H1 (cell line): ENCODE measurements at regions not wholly inside any gene's neighbourhood (a gene's known extent, or its start where the extent isn't known, plus 50 kb on each side); places are given as distances from the start of the nearest gene placed in this dataset.
"Not testable (repeated sequence)": the region's sequence is repeated elsewhere in the genome, so short reads cannot be mapped to it uniquely, and the experiment has no call there.

Source experiments
- CTCF ChIA-PET: fragments of 300-600 bp; sonication (Branson Sonifier 250); formaldehyde crosslinking; loops from one replicate; lab custom pipeline; 2021; ENCODE audit not compliant: partially characterized antibody; lab: Charles Lee
- POLR2A ChIA-PET: fragments of 300-600 bp; sonication (Branson Sonifier 250); formaldehyde crosslinking; loops from one replicate; lab custom pipeline; 2021; ENCODE audit warnings: inconsistent platforms; ENCODE audit not compliant: partially characterized antibody; lab: Charles Lee
- DNase-seq, 2 experiments: peaks; one replicate each; pipeline versions ENCODE4 v3.0.0 to v3.0.0-alpha.2; 2010 to 2022; ENCODE audit warnings: low spot score in 2 of 2, low read depth in 1 of 2, mixed read lengths in 1 of 2
- FAIRE-seq: peaks from 2 replicates; lab custom pipeline; 2011; peaks lifted over from hg19 to GRCh38; lab: Jason Lieb, UNC
- H2AFZ ChIP-seq: 2 replicates; pipeline ENCODE4 v1.8.1; 2012; ENCODE audit warnings: low read length, inconsistent platforms
- H2AK5ac ChIP-seq: 2 replicates; pipeline ENCODE4 v1.6.1; 2013; ENCODE audit warnings: low read depth, low read length
- H2BK120ac ChIP-seq: replicated peaks from 2 replicates; pipeline ENCODE3; 2013; ENCODE audit warnings: low read depth, low read length, inconsistent platforms
- H2BK12ac ChIP-seq: 2 replicates; pipeline ENCODE4 v1.6.1; 2013; ENCODE audit warnings: low read depth, low read length
- H2BK15ac ChIP-seq: 2 replicates; pipeline ENCODE4 v1.6.1; 2013; ENCODE audit warnings: low read length
- H2BK20ac ChIP-seq: 2 replicates; pipeline ENCODE4 v1.6.1; 2013; ENCODE audit warnings: low read length
- H2BK5ac ChIP-seq: 2 replicates; pipeline ENCODE4 v1.6.1; 2013; ENCODE audit warnings: low read depth, low read length
- H3K14ac ChIP-seq: 2 replicates; pipeline ENCODE4 v1.6.1; 2013; ENCODE audit warnings: inconsistent platforms; ENCODE audit not compliant: insufficient read length
- H3K18ac ChIP-seq: 2 replicates; pipeline ENCODE4 v1.6.1; 2013; ENCODE audit warnings: low read length; ENCODE audit errors: extremely low read depth
- H3K23ac ChIP-seq: 2 replicates; pipeline ENCODE4 v1.6.1; 2013; ENCODE audit warnings: inconsistent platforms; ENCODE audit not compliant: insufficient read length
- H3K23me2 ChIP-seq: 2 replicates; pipeline ENCODE4 v1.6.1; 2013; ENCODE audit warnings: low read depth, low read length
- H3K27ac ChIP-seq: 2 replicates; pipeline ENCODE4 v1.6.1; 2011; ENCODE audit warnings: low read depth, low read length, inconsistent platforms
- H3K27me3 ChIP-seq, 4 experiments: replicated peaks in 1 of 4; 1 replicate in 1 of 4; 2 replicates in 3 of 4; pipeline versions ENCODE4 v1.6.1 to v1.8.1; 2011 to 2013; ENCODE audit warnings: low read length in 3 of 4, mild to moderate bottlenecking in 3 of 4, inconsistent platforms in 2 of 4, mixed read lengths in 2 of 4, moderate library complexity in 1 of 4; ENCODE audit not compliant: control insufficient read depth in 3 of 4, insufficient read depth in 3 of 4; ENCODE audit errors: extremely low read depth in 1 of 4
- H3K36me3 ChIP-seq, 4 experiments: 2 replicates each; pipeline versions ENCODE4 v1.6.1 to v1.8.1; 2011 to 2013; ENCODE audit warnings: mild to moderate bottlenecking in 4 of 4, low read length in 3 of 4, moderate library complexity in 2 of 4, control low read depth in 1 of 4, inconsistent platforms in 1 of 4; ENCODE audit not compliant: insufficient read depth in 4 of 4, control insufficient read depth in 2 of 4
- H3K4ac ChIP-seq: replicated peaks from 2 replicates; pipeline ENCODE3; 2013; ENCODE audit warnings: low read length, low read depth, mixed read lengths, inconsistent platforms; ENCODE audit not compliant: insufficient read length
- H3K4me1 ChIP-seq, 4 experiments: replicated peaks in 1 of 4; 1 replicate in 1 of 4; 2 replicates in 3 of 4; pipeline versions ENCODE4 v1.6.1 to v1.8.1; 2011 to 2013; ENCODE audit warnings: low read length in 3 of 4, inconsistent platforms in 2 of 4, mixed read lengths in 1 of 4; ENCODE audit not compliant: insufficient read depth in 4 of 4, control insufficient read depth in 3 of 4
- H3K4me2 ChIP-seq, 2 experiments: 2 replicates each; pipeline versions ENCODE4 v1.6.1 to v1.8.1; 2011 to 2013; ENCODE audit warnings: low read depth in 2 of 2, low read length in 2 of 2, control low read depth in 1 of 2, inconsistent platforms in 1 of 2, mild to moderate bottlenecking in 1 of 2; ENCODE audit not compliant: insufficient read depth in 1 of 2
- H3K4me3 ChIP-seq, 4 experiments: fragments of 200-600, 300-600 bp in 1 of 4; sonication (generic), shearing (Covaris generic), sonication (Bioruptor Twin) in 1 of 4; 2 replicates each; pipeline versions ENCODE4 v1.5.1 to v1.8.1; 2011 to 2016; ENCODE audit warnings: low read length in 4 of 4, low read depth in 3 of 4, control low read depth in 2 of 4, inconsistent platforms in 2 of 4, mild to moderate bottlenecking in 2 of 4, mixed read lengths in 1 of 4, moderate library complexity in 1 of 4; ENCODE audit not compliant: insufficient read depth in 2 of 4; ENCODE audit errors: extremely low read depth in 1 of 4
- H3K56ac ChIP-seq: replicated peaks from 2 replicates; pipeline ENCODE3; 2013; ENCODE audit warnings: low read depth, mild to moderate bottlenecking, mixed read lengths, low read length, inconsistent platforms; ENCODE audit not compliant: insufficient read length
- H3K79me1 ChIP-seq: 2 replicates; pipeline ENCODE4 v1.6.1; 2013; ENCODE audit warnings: low read depth, low read length, control low read depth
- H3K79me2 ChIP-seq, 2 experiments: 2 replicates each; pipeline versions ENCODE4 v1.6.1 to v1.8.1; 2012 to 2013; ENCODE audit warnings: low read length in 2 of 2, mild to moderate bottlenecking in 2 of 2, inconsistent platforms in 1 of 2; ENCODE audit not compliant: insufficient read depth in 2 of 2, control insufficient read depth in 1 of 2
- H3K9ac ChIP-seq, 4 experiments: replicated peaks in 1 of 4; 1 replicate in 1 of 4; 2 replicates in 3 of 4; pipeline versions ENCODE4 v1.6.1 to v1.8.1; 2011 to 2013; ENCODE audit warnings: low read depth in 3 of 4, low read length in 3 of 4, control low read depth in 2 of 4, mild to moderate bottlenecking in 2 of 4, moderate library complexity in 2 of 4, inconsistent platforms in 1 of 4; ENCODE audit errors: extremely low read depth in 1 of 4
- H3K9me3 ChIP-seq, 2 experiments: 2 replicates each; pipeline versions ENCODE4 v1.6.1 to v1.8.1; 2012 to 2013; ENCODE audit warnings: mild to moderate bottlenecking in 2 of 2, moderate library complexity in 2 of 2, control low read depth in 1 of 2, inconsistent platforms in 1 of 2, low read depth in 1 of 2, low read length in 1 of 2, mixed read lengths in 1 of 2; ENCODE audit not compliant: insufficient read depth in 2 of 2
- H4K20me1 ChIP-seq, 2 experiments: replicated peaks in 1 of 2; 2 replicates each; pipeline versions ENCODE3 to v1.8.1; 2011 to 2013; ENCODE audit warnings: inconsistent platforms in 2 of 2, low read length in 2 of 2, mild to moderate bottlenecking in 1 of 2; ENCODE audit not compliant: insufficient read depth in 2 of 2, control insufficient read depth in 1 of 2
- H4K5ac ChIP-seq: 2 replicates; pipeline ENCODE4 v1.6.1; 2013; ENCODE audit warnings: low read length, low read depth, mixed read lengths, inconsistent platforms; ENCODE audit not compliant: insufficient read length
- H4K8ac ChIP-seq: 2 replicates; pipeline ENCODE4 v1.8.0; 2013; ENCODE audit warnings: mild to moderate bottlenecking, moderate library complexity, low read length, inconsistent platforms; ENCODE audit not compliant: insufficient read depth; ENCODE audit errors: extremely low read depth
- H4K91ac ChIP-seq: replicated peaks from 2 replicates; pipeline ENCODE3; 2013; ENCODE audit warnings: low read length, mixed read lengths, inconsistent platforms; ENCODE audit not compliant: insufficient read length
- WGBS, 2 experiments: shearing (Covaris generic) in 1 of 2; methylation state at CpG; one replicate each; pipeline versions ENCODE4 v1.1.6 to v1.1.7; 2013 to 2015; ENCODE audit warnings: low lambda C conversion rate in 2 of 2, mixed read lengths in 2 of 2, inconsistent platforms in 1 of 2, low coverage in 1 of 2, missing lambda C conversion rate in 1 of 2; ENCODE audit not compliant: insufficient replicate concordance in 2 of 2, insufficient coverage in 1 of 2, insufficient read length in 1 of 2; ENCODE audit errors: extremely low coverage in 1 of 2, missing lambda C conversion rate in 1 of 2; 5-methylcytosine and 5-hydroxymethylcytosine counted together

GRCh38 chr10:10759806-10760205 lies 257.9 kb upstream of the CELF2 start:
- H2AK5ac ChIP-seq, H3K56ac ChIP-seq, H3K36me3 ChIP-seq, H3K79me2 ChIP-seq, H2BK120ac ChIP-seq, H3K4me2 ChIP-seq, H4K91ac ChIP-seq, H3K18ac ChIP-seq, H2BK5ac ChIP-seq, H2BK20ac ChIP-seq, H4K20me1 ChIP-seq, H3K27me3 ChIP-seq, H3K4me1 ChIP-seq, H4K5ac ChIP-seq, H3K23ac ChIP-seq, H2BK12ac ChIP-seq, FAIRE-seq, H4K8ac ChIP-seq, H3K27ac ChIP-seq, H3K23me2 ChIP-seq, H3K4ac ChIP-seq, H3K9me3 ChIP-seq, H3K4me3 ChIP-seq, DNase-seq, H3K9ac ChIP-seq, H3K14ac ChIP-seq, H2AFZ ChIP-seq, H3K79me1 ChIP-seq, POLR2A ChIA-PET, H2BK15ac ChIP-seq: not testable (repeated sequence)
- WGBS, 2 experiments: 93% methylated on average over 7 of the region's 7 CpGs; no CpG with 5 or more reads in 1 of the 2 experiments
- CTCF ChIA-PET: interaction anchor here (1.3 kb wide), 1 partner anchor 10 kb away, joined by 3 read pairs; no protein-coding TSS in a partner anchor
